T-cell (primary cell): ENCODE measurements at regions not wholly inside any gene's neighbourhood (a gene's known extent, or its start where the extent isn't known, plus 50 kb on each side); places are given as distances from the start of the nearest gene placed in this dataset.

Experiments used
- ATAC-seq, 4 experiments: fragments of 200-7000 bp in 3 of 4; fragments of 150-1000 bp in 1 of 4; cut with Tn5 transposase; replicated peaks in 1 of 4; 1 replicate in 3 of 4; 2 replicates in 1 of 4; pipeline ENCODE4 v1.10.0; 2021; ENCODE audit warnings: moderate library complexity in 3 of 4, mild to moderate bottlenecking in 2 of 4, moderate number of reproducible peaks in 1 of 4
- CTCF ChIA-PET, 2 donors: fragments of 300-600 bp; sonication (Branson Sonifier 250); formaldehyde crosslinking; loops; one replicate each; lab custom pipeline; 2022; ENCODE audit warnings: antibody characterized with exemption in 2 of 2; lab: Charles Lee
- POLR2A ChIA-PET, 2 donors: fragments of 300-600 bp; sonication (Branson Sonifier 250); formaldehyde crosslinking; loops; one replicate each; lab custom pipeline; 2022; ENCODE audit warnings: antibody characterized with exemption in 2 of 2; lab: Charles Lee
- DNase-seq, 35 experiments: peaks; one replicate each; pipeline versions ENCODE4 v3.0.0 to v3.0.0-alpha.2; 2013 to 2023
- H3K27ac ChIP-seq: one replicate; pipeline ENCODE4 v1.5.1; 2013; ENCODE audit warnings: low read length
- H3K27me3 ChIP-seq, 2 experiments: replicated peaks in 1 of 2; 1 replicate in 1 of 2; 2 replicates in 1 of 2; pipeline versions ENCODE4 v1.6.1 to v1.7.0; 2013; ENCODE audit warnings: low read length in 1 of 2, mixed read lengths in 1 of 2; ENCODE audit not compliant: control insufficient read depth in 2 of 2, insufficient read depth in 2 of 2; ENCODE audit errors: extremely low read depth in 1 of 2
- H3K36me3 ChIP-seq, 2 donors: 1 replicate in 1 of 2; 2 replicates in 1 of 2; pipeline versions ENCODE4 v1.6.1 to v1.7.0; 2013; ENCODE audit warnings: low read length in 1 of 2; ENCODE audit not compliant: control insufficient read depth in 2 of 2, insufficient read depth in 1 of 2; ENCODE audit errors: extremely low read depth in 1 of 2
- H3K4me1 ChIP-seq, 2 experiments: 1 replicate in 1 of 2; 2 replicates in 1 of 2; pipeline versions ENCODE4 v1.6.1 to v1.7.0; 2013; ENCODE audit warnings: low read length in 2 of 2, mixed read lengths in 1 of 2; ENCODE audit not compliant: insufficient read depth in 2 of 2, control insufficient read depth in 1 of 2; ENCODE audit errors: extremely low read depth in 1 of 2
- H3K4me3 ChIP-seq, 2 donors: 1 replicate in 1 of 2; 2 replicates in 1 of 2; pipeline versions ENCODE4 v1.5.1 to v1.7.0; 2013; ENCODE audit warnings: mild to moderate bottlenecking in 2 of 2, low read length in 1 of 2, moderate library complexity in 1 of 2; ENCODE audit not compliant: control insufficient read depth in 1 of 2; ENCODE audit errors: extremely low read depth in 1 of 2
- H3K9me3 ChIP-seq: 2 replicates; pipeline ENCODE4 v1.7.0; 2013
- H3K27ac Mint-ChIP-seq, 2 donors: one replicate each; pipeline ENCODE4 v1.8.0; 2020 to 2021; ENCODE audit warnings: mild to moderate bottlenecking in 2 of 2, mixed read lengths in 2 of 2
- H3K27me3 Mint-ChIP-seq, 2 donors: one replicate each; pipeline ENCODE4 v1.8.0; 2021 to 2022; ENCODE audit warnings: mixed read lengths in 2 of 2
- H3K36me3 Mint-ChIP-seq: one replicate; pipeline ENCODE4 v1.8.0; 2021; ENCODE audit warnings: mixed read lengths
- H3K4me1 Mint-ChIP-seq, 3 donors: one replicate each; pipeline ENCODE4 v1.8.0; 2020 to 2022; ENCODE audit warnings: mixed read lengths in 3 of 3, mild to moderate bottlenecking in 1 of 3
- H3K4me3 Mint-ChIP-seq, 3 donors: one replicate each; pipeline ENCODE4 v1.8.0; 2020 to 2022; ENCODE audit warnings: mild to moderate bottlenecking in 3 of 3, mixed read lengths in 3 of 3, moderate library complexity in 3 of 3
- H3K9me3 Mint-ChIP-seq, 3 donors: one replicate each; pipeline ENCODE4 v1.8.0; 2020 to 2022; ENCODE audit warnings: mixed read lengths in 3 of 3
- WGBS: methylation state at CpG from one replicate; pipeline ENCODE4 v1.1.5; 2013; ENCODE audit warnings: missing lambda C conversion rate; ENCODE audit not compliant: insufficient coverage; 5-methylcytosine and 5-hydroxymethylcytosine counted together

- Mint-ChIP-seq H3K4me3 (no peak overlapping the region), H3K36me3 (no peaks in the 10 kb centered on the region), H3K9me3 (peaks cover 0 to 4% (median 3%) of the 10 kb centered on the region in 3 donors), H3K27ac (no peak overlapping the region), H3K27me3 (no peaks in the 10 kb centered on the region), H3K4me1 (no peaks in the 10 kb centered on the region)
- no peak overlapping the region for H3K4me3 ChIP-seq
- no peak overlapping the region for H3K27ac ChIP-seq
- ChIA-PET CTCF (no interaction called here), POLR2A (no interaction called here)
- no peaks in the 10 kb centered on the region for H3K36me3 ChIP-seq
- H3K4me1 ChIP-seq = no peaks in the 10 kb centered on the region
- no peaks in the 10 kb centered on the region for H3K27me3 ChIP-seq
- 77% methylated on average over 3 of the region's 7 CpGs for WGBS
- no peaks in the 10 kb centered on the region for H3K9me3 ChIP-seq
- ATAC-seq (no peak), DNase-seq (no peak)
These were observed 219.9 kb downstream of the RFC3 start for GRCh38 chr13:34037636-34038540.

- Histone ChIP-seq H3K27ac (no peak overlapping the region), H3K36me3 (no peaks in the 10 kb centered on the region), H3K27me3 (no peaks in the 10 kb centered on the region), H3K4me1 (no peaks in the 10 kb centered on the region), H3K4me3 (no peak overlapping the region), H3K9me3 (no peaks in the 10 kb centered on the region)
- H3K36me3 Mint-ChIP-seq = no peaks in the 10 kb centered on the region
- ATAC-seq (no peak), DNase-seq (no peak)
- 48% methylated on average over 4 of the region's 5 CpGs for WGBS
- H3K4me3 Mint-ChIP-seq = no peak overlapping the region
- no peak overlapping the region for H3K27ac Mint-ChIP-seq
- no peaks in the 10 kb centered on the region for H3K4me1 Mint-ChIP-seq
- peaks cover 0 to 4% (median 3%) of the 10 kb centered on the region in 3 donors for H3K9me3 Mint-ChIP-seq
- no peaks in the 10 kb centered on the region for H3K27me3 Mint-ChIP-seq
- ChIA-PET POLR2A (no interaction called here), CTCF (interaction anchor here in 1 of 2 donors (0.7 kb wide), 1 partner anchor 21 kb away, joined by 3 read pairs; no protein-coding TSS in a partner anchor)
These were observed 220.7 kb downstream of the RFC3 start for GRCh38 chr13:34038541-34039068.

DNA sequence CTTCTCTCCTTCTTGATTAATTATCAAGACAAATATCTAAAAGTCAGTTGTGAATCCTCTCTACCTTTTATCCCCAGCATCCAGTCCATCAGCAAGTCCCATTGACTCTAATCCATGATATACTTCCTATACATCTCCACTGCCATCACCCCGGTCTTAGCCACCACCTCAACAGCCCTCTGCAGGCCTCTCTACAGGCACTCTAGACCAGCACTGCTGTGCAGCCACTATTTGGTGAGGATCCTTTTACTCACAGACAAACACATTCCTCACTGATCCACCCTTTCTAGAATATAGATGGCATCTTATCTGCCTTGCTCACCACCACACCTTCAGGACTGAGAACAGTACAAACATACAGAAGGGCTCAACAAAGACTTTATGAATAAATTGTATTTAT lies 221.7 kb downstream of the RFC3 start:
- no peak overlapping the region for H3K4me3 Mint-ChIP-seq

GRCh38 chr13:34040863-34041262 lies 222.9 kb downstream of the RFC3 start:
- ATAC-seq = no peak
- Histone ChIP-seq H3K27me3 (no peaks in the 10 kb centered on the region), H3K4me3 (no peak overlapping the region), H3K36me3 (no peaks in the 10 kb centered on the region), H3K4me1 (no peaks in the 10 kb centered on the region), H3K9me3 (no peaks in the 10 kb centered on the region), H3K27ac (no peak overlapping the region)
- Mint-ChIP-seq H3K4me3 (no peak overlapping the region), H3K36me3 (no peaks in the 10 kb centered on the region), H3K4me1 (no peaks in the 10 kb centered on the region), H3K9me3 (peaks cover 0 to 3% (median 0%) of the 10 kb centered on the region in 3 donors), H3K27me3 (no peaks in the 10 kb centered on the region), H3K27ac (no peak overlapping the region)
- CTCF ChIA-PET = interaction anchor here in 1 of 2 donors (0.6 kb wide), 1 partner anchor 230 kb away, joined by 3 read pairs; no protein-coding TSS in a partner anchor
- WGBS = no CpG with 5 or more reads among the region's 4 CpGs
- POLR2A ChIA-PET = no interaction called here
- DNase-seq = no peak

More for the DNA sequence above, 221.7 kb downstream of the RFC3 start:
- ATAC-seq (no peak), DNase-seq (no peak)
- Mint-ChIP-seq H3K27ac (no peak overlapping the region), H3K9me3 (peaks cover 0 to 4% (median 3%) of the 10 kb centered on the region in 3 donors), H3K4me1 (no peaks in the 10 kb centered on the region), H3K36me3 (no peaks in the 10 kb centered on the region), H3K27me3 (no peaks in the 10 kb centered on the region)
- H3K4me1 ChIP-seq = no peaks in the 10 kb centered on the region
- H3K9me3 ChIP-seq = no peaks in the 10 kb centered on the region
- no peaks in the 10 kb centered on the region for H3K36me3 ChIP-seq
- H3K27me3 ChIP-seq = no peaks in the 10 kb centered on the region
- 100% methylated on average over 1 of the region's 1 CpG for WGBS
- no peak overlapping the region for H3K27ac ChIP-seq
- CTCF ChIA-PET = no interaction called here
- POLR2A ChIA-PET = no interaction called here
- H3K4me3 ChIP-seq = no peak overlapping the region

GRCh38 chr13:34044041-34044440 lies 226.1 kb downstream of the RFC3 start:
- no peaks in the 10 kb centered on the region for H3K4me1 Mint-ChIP-seq
- no peaks in the 10 kb centered on the region for H3K27me3 Mint-ChIP-seq
- H3K9me3 ChIP-seq = no peaks in the 10 kb centered on the region
- H3K4me3 ChIP-seq = no peak overlapping the region
- WGBS = 58% methylated on average over 2 of the region's 2 CpGs
- CTCF ChIA-PET = no interaction called here
- H3K27ac Mint-ChIP-seq = no peak overlapping the region
- no peak for ATAC-seq
- no peaks in the 10 kb centered on the region for H3K36me3 ChIP-seq
- H3K9me3 Mint-ChIP-seq = peaks cover 0 to 2% (median 0%) of the 10 kb centered on the region in 3 donors
- no peaks in the 10 kb centered on the region for H3K4me1 ChIP-seq
- H3K4me3 Mint-ChIP-seq = no peak overlapping the region
- no peak for DNase-seq
- POLR2A ChIA-PET = no interaction called here
- H3K36me3 Mint-ChIP-seq = no peaks in the 10 kb centered on the region
- H3K27me3 ChIP-seq = no peaks in the 10 kb centered on the region
- no peak overlapping the region for H3K27ac ChIP-seq

- no peak for DNase-seq
- Histone ChIP-seq H3K36me3 (no peaks in the 10 kb centered on the region), H3K4me1 (no peaks in the 10 kb centered on the region), H3K4me3 (no peak overlapping the region), H3K27me3 (no peaks in the 10 kb centered on the region), H3K9me3 (no peaks in the 10 kb centered on the region), H3K27ac (no peak overlapping the region)
- CTCF ChIA-PET = no interaction called here
- H3K4me3 Mint-ChIP-seq = no peak overlapping the region
- POLR2A ChIA-PET = no interaction called here
- peaks cover 0 to 2% (median 0%) of the 10 kb centered on the region in 3 donors for H3K9me3 Mint-ChIP-seq
- H3K4me1 Mint-ChIP-seq = no peaks in the 10 kb centered on the region
- no peak for ATAC-seq
- no peaks in the 10 kb centered on the region for H3K36me3 Mint-ChIP-seq
- H3K27ac Mint-ChIP-seq = no peak overlapping the region
- H3K27me3 Mint-ChIP-seq = no peaks in the 10 kb centered on the region
These were observed 226.7 kb downstream of the RFC3 start for GRCh38 chr13:34044660-34045080.
